ENCODE measurements at regions not wholly inside any gene's neighbourhood (a gene's known extent, or its start where the extent isn't known, plus 50 kb on each side); places are given as distances from the start of the nearest gene placed in this dataset.

GRCh38 chr2:164242409-164242808 is 378.9 kb downstream of the GRB14 start:
- H3K4me2 ChIP-seq (ENCODE audit: insufficient read depth, low read length): no peak overlapping the region
- CTCF ChIA-PET: no interaction called here
- dilution Hi-C loops (cut with MboI; ENCODE audit: extremely low pct_ligation_motif_present, low sequenced_read_pairs) (no loop called here), intact Hi-C loops (cut with micrococcal nuclease) (no loop called here)
- no peak for DNase-seq (ENCODE audit: low read depth, low spot score)
- H3K9ac ChIP-seq (replicated peaks; ENCODE audit: extremely low read depth, insufficient read depth, low read length): no peak overlapping the region
- H3K4me3 ChIP-seq (replicated peaks in 1 of 3; ENCODE audit: insufficient read depth in 1 of 3, low read depth in 1 of 3, low read length in 3 of 3): no peak overlapping the region
- H3K9me1 ChIP-seq (replicated peaks; ENCODE audit: control insufficient read depth, extremely low read depth, insufficient read depth, low read length): no peaks in the 10 kb centered on the region
- no peak for FAIRE-seq
- H3K9me3 ChIP-seq (replicated peaks; ENCODE audit: control insufficient read depth, insufficient read depth, low read length): no peaks in the 10 kb centered on the region
- no peaks in the 10 kb centered on the region for H4K20me1 ChIP-seq (replicated peaks; ENCODE audit: control insufficient read depth, extremely low read depth, insufficient read depth, low read length)
- H3K36me3 ChIP-seq (ENCODE audit: control insufficient read depth in 2 of 2, extremely low read depth in 1 of 2, insufficient read depth in 2 of 2, low read length in 2 of 2): no peaks in the 10 kb centered on the region
- POLR2A ChIA-PET: no interaction called here
- H2AFZ ChIP-seq (ENCODE audit: low read depth, low read length): no peak overlapping the region
- H3K4me1 ChIP-seq (ENCODE audit: control insufficient read depth, extremely low read depth, insufficient read depth, low read length): no peaks in the 10 kb centered on the region
- BruUV-seq (replicated peaks): no TSS peak
- TF ChIP-seq POLR2A (IDR thresholded peaks at IDR 0.05; ENCODE audit: low read depth, low read length): no peak
- no peak for TF ChIP-seq JUN (IDR thresholded peaks at IDR 0.05; ENCODE audit: borderline replicate concordance, insufficient read depth, insufficient read length, low read depth)
- no peak for TF ChIP-seq GATA2 (IDR thresholded peaks at IDR 0.05; ENCODE audit: insufficient read depth, insufficient read length, low read depth, low read length)
- TF ChIP-seq, protein P1, sequence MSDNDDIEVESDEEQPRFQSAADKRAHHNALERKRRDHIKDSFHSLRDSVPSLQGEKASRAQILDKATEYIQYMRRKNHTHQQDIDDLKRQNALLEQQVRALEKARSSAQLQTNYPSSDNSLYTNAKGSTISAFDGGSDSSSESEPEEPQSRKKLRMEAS (IDR thresholded peaks at IDR 0.05; ENCODE audit: insufficient read depth, insufficient read length): no peak
- TF ChIP-seq, protein P2, sequence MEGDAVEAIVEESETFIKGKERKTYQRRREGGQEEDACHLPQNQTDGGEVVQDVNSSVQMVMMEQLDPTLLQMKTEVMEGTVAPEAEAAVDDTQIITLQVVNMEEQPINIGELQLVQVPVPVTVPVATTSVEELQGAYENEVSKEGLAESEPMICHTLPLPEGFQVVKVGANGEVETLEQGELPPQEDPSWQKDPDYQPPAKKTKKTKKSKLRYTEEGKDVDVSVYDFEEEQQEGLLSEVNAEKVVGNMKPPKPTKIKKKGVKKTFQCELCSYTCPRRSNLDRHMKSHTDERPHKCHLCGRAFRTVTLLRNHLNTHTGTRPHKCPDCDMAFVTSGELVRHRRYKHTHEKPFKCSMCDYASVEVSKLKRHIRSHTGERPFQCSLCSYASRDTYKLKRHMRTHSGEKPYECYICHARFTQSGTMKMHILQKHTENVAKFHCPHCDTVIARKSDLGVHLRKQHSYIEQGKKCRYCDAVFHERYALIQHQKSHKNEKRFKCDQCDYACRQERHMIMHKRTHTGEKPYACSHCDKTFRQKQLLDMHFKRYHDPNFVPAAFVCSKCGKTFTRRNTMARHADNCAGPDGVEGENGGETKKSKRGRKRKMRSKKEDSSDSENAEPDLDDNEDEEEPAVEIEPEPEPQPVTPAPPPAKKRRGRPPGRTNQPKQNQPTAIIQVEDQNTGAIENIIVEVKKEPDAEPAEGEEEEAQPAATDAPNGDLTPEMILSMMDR (IDR thresholded peaks at IDR 0.05; ENCODE audit: extremely low read depth in 1 of 2, insufficient read depth in 1 of 2, low read depth in 1 of 2, low read length in 2 of 2): no peak
- no peak for TF ChIP-seq EZH2 (IDR thresholded peaks at IDR 0.05; ENCODE audit: borderline replicate concordance, low read depth, low read length, severe bottlenecking)
- no peak for TF ChIP-seq POLR2AphosphoS5 (IDR thresholded peaks at IDR 0.05; ENCODE audit: insufficient read depth, low read depth, low read length)
- TF ChIP-seq MYC (IDR thresholded peaks at IDR 0.05; ENCODE audit: low read depth, low read length): no peak
- TF ChIP-seq FOS (IDR thresholded peaks at IDR 0.05; ENCODE audit: borderline replicate concordance, insufficient read depth, low read length): no peak
- H3K27ac ChIP-seq (ENCODE audit: insufficient read depth, low read depth, low read length): no peak overlapping the region
- no peaks in the 10 kb centered on the region for H3K27me3 ChIP-seq (ENCODE audit: control insufficient read depth in 2 of 2, insufficient read depth in 2 of 2, low read length in 2 of 2)
- no peaks in the 10 kb centered on the region for H3K79me2 ChIP-seq (ENCODE audit: control insufficient read depth, insufficient read depth, low read length)

Measured in endothelial cell of umbilical vein (primary cell).